GM19468 (cell line): ENCODE measurements at regions not wholly inside any gene's neighbourhood (a gene's known extent, or its start where the extent isn't known, plus 50 kb on each side); places are given as distances from the start of the nearest gene placed in this dataset.
A peak's percentile ranks its signal among the peaks of the same experiment; 100 is the strongest.
"Not testable (repeated sequence)": the region's sequence is repeated elsewhere in the genome, so short reads cannot be mapped to it uniquely, and the experiment has no call there.

Experiments used
- ATAC-seq: cut with Tn5 transposase; IDR thresholded peaks from one replicate; pipeline ENCODE4 v1.9.1; 2021; ENCODE audit warnings: mild to moderate bottlenecking, moderate library complexity, moderate number of reproducible peaks; ENCODE audit not compliant: unreplicated experiment; ENCODE audit errors: extremely low read depth

- ATAC-seq: no peak
Observed at GRCh38 chr9:90188656-90189055, 454.0 kb downstream of the DIRAS2 start.

DNA sequence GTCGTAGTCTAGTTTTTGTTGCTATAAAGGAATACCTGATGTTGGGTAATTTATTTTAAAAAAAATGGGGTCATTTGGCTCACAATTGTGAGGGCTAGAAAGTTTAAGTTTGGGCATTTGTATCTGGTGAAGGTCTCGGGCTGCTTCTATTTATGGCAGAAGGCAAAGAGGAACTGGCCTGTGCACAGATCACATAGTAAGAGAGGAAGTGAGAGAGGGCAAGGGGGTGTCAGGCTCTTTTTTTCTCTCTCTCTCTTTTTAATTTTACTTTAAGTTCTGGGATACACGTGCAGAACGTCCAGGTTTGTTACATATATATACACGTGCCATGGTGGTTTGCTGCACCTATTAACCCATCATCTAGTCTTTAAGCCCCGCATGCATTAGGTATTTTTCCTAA, 453.3 kb downstream of the DIRAS2 start:
- ATAC-seq: peak; percentile 86

DNA sequence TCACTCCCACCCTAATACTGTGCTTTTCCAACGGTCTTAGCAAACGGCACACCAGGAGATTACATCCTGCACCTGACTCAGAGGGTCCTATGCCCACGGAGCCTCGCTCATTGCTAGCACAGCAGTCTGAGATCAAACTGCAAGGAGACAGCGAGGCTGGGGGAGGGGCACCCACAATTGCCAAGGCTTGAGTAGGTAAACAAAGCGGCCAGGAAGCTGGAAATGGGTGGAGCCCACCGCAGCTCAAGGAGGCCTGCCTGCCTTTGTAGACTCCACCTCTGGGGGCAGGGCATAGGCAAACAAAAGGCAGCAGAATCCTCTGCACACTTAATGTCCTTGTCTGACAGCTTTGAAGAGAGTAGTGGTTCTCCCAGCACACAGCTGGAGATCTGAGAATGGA, 450.2 kb downstream of the DIRAS2 start:
- not testable (repeated sequence) for ATAC-seq

GRCh38 chr9:90198956-90199355, 443.7 kb downstream of the DIRAS2 start:
- no peak for ATAC-seq

- no peak for ATAC-seq
Observed at GRCh38 chr9:90201766-90202165, 440.9 kb downstream of the DIRAS2 start.

DNA sequence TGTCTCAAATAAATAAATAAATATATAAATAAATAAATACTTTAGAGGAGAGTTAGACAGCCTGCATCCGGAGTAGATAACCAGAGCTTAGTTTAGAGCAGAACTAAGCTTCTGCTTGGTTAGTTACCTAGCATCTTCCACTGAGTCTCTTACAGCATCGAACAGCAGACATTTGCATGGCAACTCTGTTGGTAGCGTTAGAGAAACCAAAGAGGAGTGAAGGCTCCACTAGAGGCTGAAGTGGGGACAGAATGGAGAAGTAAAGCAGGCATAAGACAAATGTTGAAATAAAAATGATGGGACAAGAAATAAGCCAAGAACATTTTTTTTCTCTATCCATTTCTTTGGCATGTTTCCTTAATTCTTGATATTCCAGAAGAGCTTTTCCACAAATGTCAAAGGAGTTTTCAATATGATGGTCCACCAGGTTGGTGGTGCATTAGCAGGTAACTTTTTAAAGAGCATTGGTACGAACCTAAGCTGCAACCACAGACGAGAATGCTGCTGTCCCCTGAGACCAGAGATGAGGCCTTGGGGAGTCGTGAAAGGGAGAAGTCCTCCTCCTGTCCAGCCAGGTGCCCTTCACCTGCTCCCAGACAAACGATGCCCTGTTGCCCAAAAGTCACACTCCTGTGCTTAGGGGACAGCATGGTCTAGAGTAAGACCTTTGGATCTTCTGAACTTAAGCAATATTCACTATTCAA, 438.3 kb downstream of the DIRAS2 start:
- no peak for ATAC-seq

DNA sequence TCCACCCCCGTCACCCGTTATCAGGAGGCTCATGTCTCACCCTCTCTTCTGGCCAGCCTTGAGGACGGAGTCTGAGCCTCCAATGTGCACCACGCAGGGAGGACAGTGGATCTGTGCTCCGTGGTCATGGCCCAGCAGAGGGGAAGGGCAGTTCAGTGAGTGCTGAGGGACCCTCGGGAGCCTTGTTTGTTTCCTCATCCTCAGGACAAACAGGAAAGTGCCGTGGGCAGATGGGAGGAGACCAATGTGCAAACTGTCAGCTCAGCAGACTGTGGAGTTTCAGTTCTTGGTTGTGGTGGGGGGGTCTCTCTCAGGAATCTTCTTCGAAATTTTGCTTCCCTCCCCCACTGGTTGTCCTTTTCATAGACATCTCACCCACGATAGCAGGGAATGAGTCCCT, 429.6 kb downstream of the DIRAS2 start:
- not testable (repeated sequence) for ATAC-seq

DNA sequence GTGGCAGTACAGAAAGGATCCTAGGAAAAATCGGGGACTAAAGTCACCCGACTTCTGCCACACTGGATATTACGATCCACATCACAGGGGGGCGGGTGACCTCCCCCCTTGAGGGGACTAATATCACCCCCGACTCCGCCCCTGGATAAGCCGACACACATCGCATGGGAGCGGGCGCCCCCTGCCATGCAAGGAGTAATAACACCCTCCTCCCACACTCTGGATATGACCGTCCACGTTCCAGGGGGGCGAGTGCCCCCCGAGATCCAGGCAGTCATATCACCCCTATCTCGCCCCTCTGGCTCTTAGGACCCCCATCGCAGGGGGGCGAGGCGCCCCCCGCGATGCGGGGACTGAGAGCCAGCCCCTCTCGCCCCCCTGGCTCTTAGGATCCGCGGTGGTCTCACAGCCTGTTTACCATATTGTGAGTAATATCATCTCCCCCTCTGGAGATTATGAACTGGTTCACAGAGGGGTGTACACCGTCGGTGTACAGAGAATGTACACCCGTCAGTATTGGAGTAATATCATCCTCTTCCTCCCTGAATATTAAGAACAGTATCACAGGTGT, 423.0 kb downstream of the DIRAS2 start:
- ATAC-seq: no peak

GRCh38 chr9:90221899-90222298, 420.7 kb downstream of the DIRAS2 start:
- ATAC-seq: not testable (repeated sequence)

DNA sequence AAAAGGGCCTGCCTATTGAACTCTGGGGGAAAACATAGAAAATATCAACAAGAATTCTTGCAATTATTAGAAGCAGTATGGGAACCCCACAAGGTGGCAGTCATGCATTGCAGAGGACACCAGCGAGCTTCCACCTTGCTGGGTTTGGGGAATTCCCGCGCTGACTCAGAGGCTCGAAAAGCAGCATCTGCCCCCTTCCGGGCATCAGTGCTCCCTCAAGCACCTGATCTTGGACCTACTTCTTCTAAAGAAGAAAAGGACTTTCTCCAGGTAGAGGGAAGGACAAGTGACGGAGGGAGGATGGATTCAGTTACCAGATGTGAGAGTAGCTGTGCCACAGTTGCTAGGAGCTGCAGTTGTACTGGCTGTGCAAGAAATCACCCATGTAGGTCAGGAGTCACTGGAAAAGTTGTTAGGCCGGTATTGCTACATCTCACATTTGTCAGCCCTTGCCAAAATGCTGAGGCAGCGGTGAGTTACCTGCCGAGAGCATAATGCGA, 415.7 kb downstream of the DIRAS2 start:
- not testable (repeated sequence) for ATAC-seq

DNA sequence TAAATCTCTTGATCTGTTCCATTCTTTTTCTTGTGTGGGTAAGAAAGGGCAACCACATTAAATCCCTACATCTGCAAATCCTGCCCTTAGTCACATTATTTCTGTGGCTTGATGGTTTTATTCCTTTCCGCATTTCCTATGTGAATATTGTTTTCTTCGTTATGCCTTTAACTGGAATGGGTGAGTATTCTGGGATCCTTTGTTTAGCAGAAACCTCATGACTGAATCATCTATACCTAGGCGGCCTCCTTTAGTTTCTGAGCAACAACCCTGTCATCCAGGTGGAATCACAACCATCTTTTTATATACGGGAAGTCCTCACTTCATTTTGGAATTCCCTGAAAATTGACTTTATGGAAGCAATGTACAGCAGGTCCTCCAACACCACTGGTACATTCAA, 409.5 kb downstream of the DIRAS2 start:
- not testable (repeated sequence) for ATAC-seq

GRCh38 chr9:90240541-90240940, 402.1 kb downstream of the DIRAS2 start:
- no peak for ATAC-seq

GRCh38 chr9:90245661-90246060, 397.0 kb downstream of the DIRAS2 start:
- ATAC-seq: no peak

GRCh38 chr9:90249094-90249493, 393.5 kb downstream of the DIRAS2 start:
- ATAC-seq: no peak

- no peak for ATAC-seq
Observed at GRCh38 chr9:90251316-90251715, 391.3 kb downstream of the DIRAS2 start.

- no peak for ATAC-seq
Observed at GRCh38 chr9:90256345-90256744, 386.3 kb downstream of the DIRAS2 start.

DNA sequence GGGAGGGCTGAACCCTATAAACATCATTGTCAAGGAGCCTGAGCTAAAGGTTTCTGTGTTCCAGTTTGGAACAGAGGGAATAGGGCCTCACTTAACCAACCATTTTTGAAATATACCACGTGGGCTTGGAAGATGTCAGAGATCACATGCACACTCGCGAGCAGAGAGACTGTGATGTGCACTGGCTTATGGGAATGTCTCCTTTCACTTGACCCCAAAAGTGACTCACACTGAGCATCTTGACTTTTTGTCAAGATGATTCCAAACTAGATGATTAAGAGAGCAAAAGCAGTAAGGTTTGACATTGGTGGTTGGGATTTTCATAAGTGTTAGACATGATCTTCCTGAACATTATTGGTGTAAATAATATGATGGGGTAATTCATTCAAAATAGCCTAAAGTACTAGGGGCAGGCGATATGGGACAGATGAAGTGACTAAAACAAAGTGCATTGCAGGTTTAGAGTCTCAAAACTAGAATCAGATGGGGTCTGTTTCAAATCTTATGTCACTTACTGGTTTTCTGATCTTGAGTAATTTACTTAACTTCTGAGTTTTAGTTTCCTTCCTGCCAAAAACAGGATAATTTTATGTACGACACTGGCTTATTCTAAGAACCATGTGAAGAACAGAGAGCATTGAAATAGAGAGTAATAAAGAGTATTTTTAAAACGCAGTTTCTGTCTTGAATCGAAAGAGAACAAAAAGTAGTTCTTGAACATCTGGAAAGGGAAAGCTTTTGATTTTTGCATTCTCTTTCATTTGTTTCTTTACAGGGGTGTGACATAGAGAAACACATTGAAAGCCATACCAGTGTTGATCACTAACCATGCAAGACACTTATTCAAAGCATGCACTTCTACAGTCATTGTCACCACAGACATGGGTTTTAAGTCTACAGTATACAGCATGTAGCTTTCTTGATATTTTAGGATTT, 383.0 kb downstream of the DIRAS2 start:
- peak; percentile 52 for ATAC-seq

DNA sequence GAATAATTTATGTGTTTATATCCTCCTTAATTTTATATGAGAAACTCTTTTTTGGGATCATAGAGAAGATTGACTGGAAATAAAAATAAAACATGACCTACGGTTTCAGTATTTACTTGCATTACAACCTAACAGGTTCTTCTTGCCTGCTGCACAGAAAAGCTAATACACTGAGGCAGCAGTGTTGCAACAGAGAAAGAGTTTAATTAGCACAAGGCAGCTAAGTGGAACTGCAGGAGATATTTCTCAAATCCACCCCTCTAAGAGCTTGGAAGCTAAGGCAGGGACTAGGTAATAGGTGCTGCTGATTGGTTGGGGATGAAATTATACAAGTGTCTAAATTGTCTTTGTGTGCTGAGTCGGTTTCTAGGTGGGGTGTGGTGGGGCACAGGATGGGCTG, 380.9 kb downstream of the DIRAS2 start:
- ATAC-seq: no peak

- ATAC-seq: no peak
Observed at GRCh38 chr9:90268613-90269012, 374.0 kb downstream of the DIRAS2 start.

GRCh38 chr9:90271707-90272106, 370.9 kb downstream of the DIRAS2 start:
- no peak for ATAC-seq

DNA sequence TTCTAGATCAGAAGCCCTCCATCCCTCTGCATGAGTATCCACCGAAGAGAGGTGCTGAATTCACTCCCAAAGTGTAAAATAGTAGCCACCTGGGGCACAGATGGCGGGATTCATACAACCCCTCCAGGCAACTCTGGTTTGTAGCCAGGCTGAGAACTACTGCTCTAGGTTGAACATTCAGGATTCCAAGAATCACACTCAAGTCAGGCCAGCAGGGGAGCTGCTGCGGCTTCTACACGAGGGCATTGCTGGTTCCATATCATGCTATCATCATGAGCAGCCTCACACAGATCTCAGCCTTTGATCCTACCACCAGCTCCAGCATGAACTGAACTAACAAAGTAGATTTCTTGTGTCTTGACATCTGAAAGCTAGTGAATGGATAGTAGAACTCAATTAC, 367.9 kb downstream of the DIRAS2 start:
- ATAC-seq: no peak
